Kidney (tissue), 13 donors: ENCODE measurements at regions not wholly inside any gene's neighbourhood (a gene's known extent, or its start where the extent isn't known, plus 50 kb on each side); places are given as distances from the start of the nearest gene placed in this dataset.

Source experiments
- DNase-seq, 5 donors: peaks; one replicate each; pipeline ENCODE4 v3.0.0-alpha.2; 2013 to 2020
- FAIRE-seq: peaks from 2 replicates; lab custom pipeline; 2012; peaks lifted over from hg19 to GRCh38; lab: Jason Lieb, UNC
- H3K27ac ChIP-seq, 2 donors: one replicate each; pipeline ENCODE4 v1.7.0; 2013; ENCODE audit warnings: low read depth in 2 of 2, low read length in 2 of 2, inconsistent platforms in 1 of 2
- H3K27me3 ChIP-seq: one replicate; pipeline ENCODE4 v1.7.1; 2013; ENCODE audit warnings: low read length, inconsistent platforms; ENCODE audit not compliant: control insufficient read depth, insufficient read depth
- H3K36me3 ChIP-seq, 3 donors: one replicate each; pipeline versions ENCODE4 v1.7.0 to v1.7.1; 2013; ENCODE audit warnings: low read length in 3 of 3, control low read depth in 1 of 3, inconsistent platforms in 1 of 3; ENCODE audit not compliant: insufficient read depth in 3 of 3, control insufficient read depth in 2 of 3
- H3K4me1 ChIP-seq, 3 donors: one replicate each; pipeline versions ENCODE4 v1.7.0 to v1.7.1; 2013; ENCODE audit warnings: low read length in 3 of 3, inconsistent platforms in 1 of 3, low read depth in 1 of 3; ENCODE audit not compliant: control insufficient read depth in 2 of 3, insufficient read depth in 2 of 3
- H3K4me3 ChIP-seq, 3 donors: one replicate each; pipeline versions ENCODE4 v1.7.0 to v1.8.1; 2013; ENCODE audit warnings: low read length in 3 of 3, control low read depth in 1 of 3, inconsistent platforms in 1 of 3
- H3K9ac ChIP-seq, 3 donors: one replicate each; pipeline versions ENCODE4 v1.7.0 to v1.7.1; 2013; ENCODE audit warnings: low read length in 3 of 3, control low read depth in 1 of 3, inconsistent platforms in 1 of 3
- H3K9me3 ChIP-seq, 3 donors: one replicate each; pipeline versions ENCODE4 v1.7.0 to v1.7.1; 2013; ENCODE audit warnings: low read length in 3 of 3, control low read depth in 1 of 3, inconsistent platforms in 1 of 3; ENCODE audit not compliant: control insufficient read depth in 2 of 3, insufficient read depth in 1 of 3
- CTCF ChIP-seq: IDR thresholded peaks from 3 replicates; pipeline ENCODE4 v1.5.1; 2012; ENCODE audit warnings: mild to moderate bottlenecking, moderate library complexity, borderline replicate concordance; ENCODE audit not compliant: insufficient read depth; ENCODE audit errors: extremely low read depth
- intact Hi-C: fragments of 100-400 bp; cut with DNase I; formaldehyde crosslinking; loops from one replicate; pipeline ENCODE4 v1.11.1; 2022
- donor health status: control.
- donor health status: control.
- donor health status: control.
- donor health status: control.
- donor health status: control.
- donor health status: DM: yes; HTN: yes; CAD: no.
- donor health status: Normal renal cell carcinoma (clear cell type).

- H3K4me1 ChIP-seq, result no peaks in the 10 kb centered on the region
- H3K27ac ChIP-seq, result no peak overlapping the region
- TF ChIP-seq CTCF, result no peak
- H3K4me3 ChIP-seq, result no peak overlapping the region
- intact Hi-C loops, result no loop called here
- DNase-seq, result no peak
- peaks cover 0 to 1% (median 0%) of the 10 kb centered on the region in 3 donors for H3K9me3 ChIP-seq
- no peak overlapping the region for H3K9ac ChIP-seq
- no peak for FAIRE-seq
- H3K27me3 ChIP-seq, result no peaks in the 10 kb centered on the region
- H3K36me3 ChIP-seq, result no peaks in the 10 kb centered on the region
Observed at GRCh38 chr11:37929100-37929653, 1331.1 kb upstream of the RAG2 start.

GRCh38 chr11:37926772-37927171 lies 1328.7 kb upstream of the RAG2 start:
- no peak for TF ChIP-seq CTCF
- H3K4me3 ChIP-seq, result no peak overlapping the region
- H3K9ac ChIP-seq, result no peak overlapping the region
- peaks cover 0 to 1% (median 0%) of the 10 kb centered on the region in 3 donors for H3K9me3 ChIP-seq
- FAIRE-seq, result no peak
- intact Hi-C loops, result no loop called here
- H3K27ac ChIP-seq, result no peak overlapping the region
- H3K27me3 ChIP-seq, result no peaks in the 10 kb centered on the region
- no peaks in the 10 kb centered on the region for H3K36me3 ChIP-seq
- no peak for DNase-seq
- no peaks in the 10 kb centered on the region for H3K4me1 ChIP-seq

DNA sequence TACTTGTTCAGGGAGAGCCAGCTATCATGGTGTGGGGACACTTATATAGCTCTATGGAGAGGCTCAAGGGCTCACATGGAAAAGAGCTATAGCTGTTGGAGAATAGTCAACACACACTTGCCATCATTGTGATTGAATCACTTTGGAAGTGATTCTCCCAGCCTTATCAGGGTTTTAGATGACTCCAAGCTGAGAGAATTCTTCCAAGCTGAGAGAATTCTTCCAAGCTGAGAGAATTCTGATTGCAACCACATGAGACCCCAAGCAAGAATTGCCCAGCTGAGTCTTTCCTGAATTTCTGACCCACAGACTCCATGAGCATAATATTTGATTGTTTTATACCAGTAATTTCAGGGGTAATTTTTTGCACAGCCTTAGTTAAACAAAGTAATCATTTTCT lies 1318.3 kb upstream of the RAG2 start:
- DNase-seq (no peak), FAIRE-seq (no peak)
- Histone ChIP-seq H3K9me3 (no peaks in the 10 kb centered on the region), H3K27ac (no peak overlapping the region), H3K27me3 (no peaks in the 10 kb centered on the region), H3K36me3 (no peaks in the 10 kb centered on the region), H3K4me3 (no peak overlapping the region), H3K4me1 (no peaks in the 10 kb centered on the region), H3K9ac (no peak overlapping the region)
- intact Hi-C loops, result no loop called here
- TF ChIP-seq CTCF, result no peak

DNA sequence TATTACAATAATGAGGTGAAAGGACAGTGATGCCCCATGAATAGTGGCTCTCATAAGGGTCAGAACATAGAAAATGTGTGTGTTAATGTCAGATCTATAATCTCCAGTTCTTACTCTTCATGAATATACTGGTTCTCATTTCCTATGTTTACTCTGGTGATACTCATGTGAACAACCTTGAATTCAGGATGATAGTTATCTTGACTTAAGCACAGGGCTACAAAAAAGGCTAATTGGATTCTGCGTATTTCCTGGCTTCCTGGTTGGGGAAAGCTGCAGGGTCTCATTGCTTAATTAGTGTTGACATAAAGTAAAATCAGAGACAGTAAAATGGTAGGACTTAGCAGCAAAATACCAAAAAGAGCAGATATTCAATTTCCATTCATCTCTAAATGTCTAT lies 1316.8 kb upstream of the RAG2 start:
- H3K4me3 ChIP-seq, result no peak overlapping the region
- H3K36me3 ChIP-seq, result no peaks in the 10 kb centered on the region
- no peak overlapping the region for H3K9ac ChIP-seq
- DNase-seq, result no peak
- no peak overlapping the region for H3K27ac ChIP-seq
- no peaks in the 10 kb centered on the region for H3K4me1 ChIP-seq
- no peak for TF ChIP-seq CTCF
- no peaks in the 10 kb centered on the region for H3K27me3 ChIP-seq
- no peaks in the 10 kb centered on the region for H3K9me3 ChIP-seq
- intact Hi-C loops, result no loop called here
- no peak for FAIRE-seq
